NCI-H1694 (cell line): ENCODE measurements at regions not wholly inside any gene's neighbourhood (a gene's known extent, or its start where the extent isn't known, plus 50 kb on each side); places are given as distances from the start of the nearest gene placed in this dataset.

Source experiments
- DNase-seq: peaks from one replicate; lab custom pipeline; 2025; lab: John Stamatoyannopoulos, UW

DNA sequence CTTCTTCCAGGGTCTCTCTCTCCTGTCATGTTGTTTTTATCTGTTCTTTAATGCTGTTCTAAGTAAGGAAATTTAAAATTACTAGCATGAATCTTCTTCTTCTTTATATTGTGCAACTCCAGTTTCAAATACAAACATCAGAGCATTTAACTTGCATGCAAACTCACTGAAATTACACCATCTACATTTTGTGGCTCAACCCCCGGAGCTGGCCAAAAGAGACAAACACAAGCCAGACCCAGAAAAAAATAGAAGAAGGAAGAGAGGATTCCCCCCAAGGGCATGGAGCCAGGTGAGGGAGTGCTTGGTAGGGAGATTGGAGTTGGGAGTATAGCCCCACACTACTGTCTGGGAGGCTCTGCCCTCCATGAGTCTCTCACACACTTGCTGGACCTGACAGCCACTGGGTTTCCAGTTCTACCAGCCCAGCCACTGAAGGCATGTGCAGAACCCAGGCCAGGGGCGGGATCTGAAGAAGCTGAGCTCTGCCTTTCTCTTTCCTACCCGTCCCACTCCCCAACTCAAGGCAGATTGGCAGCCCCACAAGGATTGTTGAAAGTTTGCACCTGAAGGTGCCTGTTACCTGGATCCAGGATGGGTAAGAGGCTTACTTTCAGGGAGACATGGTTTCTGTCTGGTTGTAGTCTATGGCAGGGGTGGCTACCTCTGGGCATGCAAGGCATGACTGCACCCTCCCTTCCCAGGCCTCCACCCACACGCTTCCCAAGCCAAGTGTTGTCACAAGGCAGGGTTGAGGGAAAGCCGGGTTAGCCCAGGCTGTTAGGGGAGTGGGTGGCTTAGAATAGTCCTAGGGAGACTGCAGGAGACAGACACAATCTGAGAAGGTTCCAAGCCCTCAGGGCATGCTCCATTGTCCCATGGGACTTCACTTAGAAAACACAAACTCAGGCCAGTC lies 297.2 kb downstream of the TGFB2 start:
- no peak for DNase-seq

DNA sequence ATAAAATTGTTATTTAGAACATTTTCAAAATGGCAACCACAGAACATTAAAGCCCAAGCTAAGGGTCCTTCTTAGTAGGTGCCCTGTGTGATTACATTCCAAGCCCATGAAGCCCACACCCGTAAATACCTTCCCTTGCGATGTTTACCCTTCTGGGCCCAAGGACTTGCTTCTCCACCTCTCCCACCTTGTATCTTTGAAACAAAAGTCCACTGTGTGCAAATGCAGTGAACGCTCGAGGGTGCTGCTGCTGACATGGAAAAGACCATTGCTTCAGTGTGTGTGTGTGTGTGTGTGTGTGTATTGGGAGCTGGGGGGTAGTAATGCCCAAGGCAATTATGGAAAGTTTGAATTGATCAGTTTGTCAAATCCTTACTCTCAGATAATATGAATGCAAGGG lies 298.1 kb downstream of the TGFB2 start:
- DNase-seq = no peak

DNA sequence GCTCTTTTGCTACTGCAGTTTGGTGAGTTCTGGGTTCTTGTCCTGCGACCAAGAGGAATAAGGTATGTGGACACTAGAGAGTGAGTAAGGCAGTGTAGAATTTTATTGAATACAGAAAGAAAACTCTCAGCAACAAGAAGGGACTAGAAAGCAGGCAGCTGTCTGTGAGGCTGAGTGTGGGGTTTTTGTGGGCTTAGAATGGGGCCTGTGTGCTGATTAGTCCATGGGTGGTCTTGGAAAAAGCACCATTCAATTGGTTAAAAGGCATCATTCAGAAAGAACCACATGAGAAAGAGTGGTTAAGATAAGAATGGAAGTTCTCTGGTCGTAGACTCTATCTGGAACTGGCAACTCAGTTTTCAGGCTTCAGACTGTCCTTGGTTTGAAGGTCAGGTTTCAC lies 298.8 kb downstream of the TGFB2 start:
- no peak for DNase-seq

DNA sequence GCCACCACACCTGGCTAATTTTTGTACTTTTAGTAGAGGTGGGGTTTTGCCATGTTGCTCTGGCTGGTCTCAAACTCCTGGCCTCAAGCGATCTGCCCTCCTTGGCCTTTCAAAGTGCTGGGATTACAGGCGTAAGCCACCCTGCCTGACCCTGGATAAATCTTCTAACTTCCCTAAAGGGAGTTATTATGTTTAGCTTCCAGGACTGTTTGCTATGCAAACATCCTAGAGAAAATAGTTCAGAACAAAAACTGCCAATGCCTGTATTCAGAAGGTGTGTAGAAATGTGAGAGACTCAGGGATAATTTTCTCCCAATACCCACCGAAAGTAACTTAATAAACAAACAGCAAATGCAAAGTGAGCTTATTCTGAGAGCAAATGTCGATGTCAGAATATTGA lies 301.2 kb downstream of the TGFB2 start:
- no peak for DNase-seq

DNA sequence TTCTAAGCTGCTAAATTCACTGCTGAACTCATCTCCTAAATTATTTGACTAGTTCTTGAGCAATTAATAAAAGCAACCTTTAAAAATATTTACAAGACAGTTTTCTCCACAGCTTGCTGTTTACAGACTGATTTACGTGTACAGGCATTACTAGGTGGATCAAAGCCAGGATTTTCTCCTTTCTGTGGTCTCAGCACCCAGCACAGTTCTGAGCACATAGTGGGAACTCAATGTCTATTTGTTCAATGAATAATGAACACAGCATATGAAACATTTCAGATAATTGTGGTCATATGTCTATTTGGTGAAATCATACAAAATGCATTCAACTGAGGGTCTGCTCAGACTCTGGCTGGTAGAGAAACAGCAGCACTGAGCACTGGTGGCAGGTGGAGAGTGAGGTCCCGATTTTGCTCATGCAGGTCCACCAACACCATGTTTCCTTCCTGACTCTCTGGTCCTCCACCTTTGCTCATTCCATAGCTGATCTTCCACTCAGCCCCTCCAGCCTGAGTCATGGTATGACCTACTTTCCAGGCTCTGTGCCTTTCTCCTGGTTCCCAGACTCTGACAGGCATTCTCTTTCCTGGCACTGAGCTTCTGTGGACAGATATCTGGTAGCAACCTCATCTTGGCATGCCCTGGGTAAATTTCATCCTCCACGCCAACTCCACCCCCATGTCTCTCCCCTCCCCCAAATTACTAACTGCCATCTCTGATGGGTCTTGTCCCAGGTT lies 311.3 kb downstream of the TGFB2 start:
- DNase-seq = no peak

DNA sequence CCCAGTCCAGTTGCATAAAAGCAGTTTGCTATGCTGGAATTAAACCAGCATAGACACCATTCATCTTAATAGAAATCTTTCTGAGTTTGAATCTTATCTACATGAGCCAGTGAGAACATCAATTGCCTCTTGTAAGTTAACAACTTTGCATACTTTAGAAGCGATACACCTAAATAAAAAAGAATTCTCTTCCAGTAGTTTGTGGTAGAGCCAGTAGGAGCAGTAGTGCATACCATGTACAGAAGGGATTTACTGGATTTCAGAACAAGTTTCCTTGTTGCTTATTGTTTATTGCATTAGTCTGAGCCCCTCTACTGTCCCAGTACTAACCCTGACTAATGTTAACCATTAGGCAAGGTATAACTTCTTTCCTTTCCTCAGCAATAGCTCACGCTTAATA lies 313.1 kb downstream of the TGFB2 start:
- DNase-seq = no peak

DNA sequence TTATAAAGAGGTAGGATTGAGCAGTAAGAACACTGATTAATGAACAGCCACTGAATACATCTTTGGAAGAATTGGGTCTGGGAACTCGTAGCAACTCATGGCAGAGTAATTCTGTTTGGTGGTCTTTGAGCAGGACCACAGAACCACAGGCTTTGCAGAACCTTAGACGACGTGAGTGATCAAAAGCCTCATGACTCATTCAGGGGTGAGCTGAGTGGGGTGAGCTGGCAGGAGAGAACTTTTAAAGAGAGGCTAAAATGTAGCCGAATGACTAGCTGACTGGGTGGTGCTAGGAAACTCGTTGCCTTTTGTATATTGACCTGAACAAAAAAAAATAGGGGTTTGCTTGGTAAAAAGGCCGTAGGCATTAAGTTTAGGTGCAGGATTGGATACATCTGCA lies 313.8 kb downstream of the TGFB2 start:
- DNase-seq = no peak

DNA sequence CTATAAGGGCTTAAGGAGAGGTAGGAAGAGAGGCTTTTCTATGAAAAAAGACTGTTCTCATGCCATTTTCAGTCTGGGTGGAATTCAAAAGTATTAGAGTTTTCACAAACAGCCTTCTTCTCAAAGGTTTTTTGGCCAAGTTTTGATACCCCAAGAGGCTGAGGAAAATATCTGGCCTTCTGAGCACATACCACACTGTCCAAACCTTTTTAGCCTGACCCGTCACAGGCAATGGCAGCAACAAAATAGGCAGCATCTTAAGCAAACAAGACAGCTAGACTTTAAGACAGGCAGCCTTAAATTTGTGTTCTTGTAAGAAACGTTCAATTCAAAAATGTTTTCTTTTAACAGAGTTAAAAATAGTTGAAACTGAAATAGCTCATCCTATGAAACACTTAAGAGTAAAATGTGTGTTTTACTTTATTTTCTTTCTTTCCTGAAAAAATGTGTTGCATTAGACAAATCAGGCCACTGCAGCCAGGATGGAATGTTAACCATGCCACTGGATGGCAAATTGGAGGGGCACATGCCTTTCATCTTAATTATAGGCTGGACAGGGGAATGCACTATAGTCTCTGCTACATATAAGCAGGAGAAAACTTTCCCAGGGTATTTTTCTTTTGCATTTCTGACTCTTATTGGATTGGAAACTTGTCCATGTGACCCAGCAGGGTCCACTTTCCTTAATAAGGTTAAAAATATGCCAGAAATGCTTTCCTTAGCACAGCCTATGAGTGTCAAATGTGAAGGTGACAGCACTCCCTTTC lies 315.0 kb downstream of the TGFB2 start:
- no peak for DNase-seq

DNA sequence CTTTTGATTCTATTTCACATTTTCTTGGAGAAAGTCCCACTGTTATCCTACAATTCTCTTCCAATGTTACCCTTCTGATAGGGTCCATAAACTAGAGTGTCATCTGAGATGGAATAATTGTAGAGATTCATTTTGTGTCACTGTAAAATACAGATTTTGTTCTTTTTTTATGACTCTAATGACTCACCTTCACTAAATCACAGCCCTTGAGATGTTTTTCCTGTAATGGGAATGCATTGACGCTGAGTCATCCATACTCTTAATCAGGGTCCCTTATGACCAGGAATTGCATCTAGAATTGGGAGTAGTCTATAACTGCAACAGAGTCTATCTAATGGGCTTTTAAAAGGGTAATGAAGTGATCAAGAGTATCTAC lies 315.5 kb downstream of the TGFB2 start:
- DNase-seq = no peak

DNA sequence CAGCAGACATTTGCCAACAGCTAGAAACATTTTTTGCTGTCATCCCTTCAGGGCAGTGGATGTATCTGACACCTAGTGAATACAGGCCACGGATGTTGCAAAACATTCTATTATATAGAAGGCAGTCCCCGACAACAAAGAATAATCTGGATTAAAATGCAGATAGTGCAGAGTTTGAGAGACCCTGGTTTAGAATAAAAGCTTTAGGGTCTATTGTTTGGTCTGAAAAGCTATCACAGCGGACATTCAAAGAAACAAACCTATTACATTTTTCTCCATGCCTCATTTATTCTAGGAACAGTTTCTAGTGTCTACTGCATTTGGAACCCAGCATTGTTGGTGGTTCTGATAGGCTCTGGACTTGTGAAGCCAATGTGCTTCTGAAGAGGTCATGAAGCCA lies 316.3 kb downstream of the TGFB2 start:
- DNase-seq = no peak

DNA sequence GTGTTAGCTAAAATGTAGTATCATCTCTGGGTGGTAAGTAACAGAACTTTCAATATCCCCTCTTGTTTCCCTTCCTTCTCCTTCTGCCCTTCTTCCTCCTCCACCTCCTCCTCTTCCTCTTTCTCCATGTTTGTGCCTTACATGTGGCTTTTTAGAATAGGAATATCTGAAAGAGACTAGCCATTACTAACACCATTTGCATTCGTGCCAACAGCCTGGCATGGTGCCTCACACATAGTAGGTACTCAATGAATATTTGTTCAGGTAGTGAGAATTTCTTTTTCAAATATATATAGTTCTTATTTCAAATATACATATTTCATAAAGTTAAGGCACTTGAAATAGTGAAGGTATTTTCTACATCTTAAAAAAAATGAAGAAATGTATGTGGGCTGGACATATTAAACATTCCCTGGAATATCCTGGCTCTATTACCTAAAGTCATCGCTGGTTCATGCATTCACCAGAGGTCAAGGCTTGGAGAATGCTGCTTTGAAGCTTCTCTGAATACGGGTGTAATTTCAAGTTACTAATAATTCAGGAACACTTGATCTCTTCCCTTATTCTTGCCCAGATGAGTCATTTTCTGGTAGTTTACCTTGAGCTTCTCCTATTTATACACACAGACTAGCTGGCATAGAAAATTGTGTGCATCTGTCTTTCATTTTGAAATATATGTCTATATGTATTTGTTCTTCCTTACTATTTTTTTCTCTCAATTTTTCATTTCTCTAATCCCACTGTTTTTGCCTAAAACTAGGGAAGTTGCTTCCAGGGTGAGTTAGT lies 319.4 kb downstream of the TGFB2 start:
- no peak for DNase-seq

DNA sequence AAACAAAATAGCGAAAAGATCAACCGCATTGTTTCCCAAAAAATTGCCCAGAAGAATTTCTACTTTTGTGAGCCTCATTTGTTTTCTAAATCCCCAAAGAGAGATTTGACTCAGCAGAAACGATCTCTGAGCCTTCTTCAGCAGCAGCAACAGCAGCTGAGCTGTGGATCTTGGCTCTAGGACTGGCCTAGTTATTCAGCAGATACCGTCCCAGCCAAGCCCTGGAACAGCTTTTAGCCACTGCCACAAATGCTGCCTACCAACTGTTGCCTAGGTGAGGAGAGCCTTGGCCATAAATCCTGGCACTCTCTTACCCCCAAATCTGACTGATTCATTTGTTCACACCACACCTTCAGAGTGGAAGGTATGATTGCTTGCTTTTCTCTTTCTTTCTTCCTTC lies 320.1 kb downstream of the TGFB2 start:
- no peak for DNase-seq

DNA sequence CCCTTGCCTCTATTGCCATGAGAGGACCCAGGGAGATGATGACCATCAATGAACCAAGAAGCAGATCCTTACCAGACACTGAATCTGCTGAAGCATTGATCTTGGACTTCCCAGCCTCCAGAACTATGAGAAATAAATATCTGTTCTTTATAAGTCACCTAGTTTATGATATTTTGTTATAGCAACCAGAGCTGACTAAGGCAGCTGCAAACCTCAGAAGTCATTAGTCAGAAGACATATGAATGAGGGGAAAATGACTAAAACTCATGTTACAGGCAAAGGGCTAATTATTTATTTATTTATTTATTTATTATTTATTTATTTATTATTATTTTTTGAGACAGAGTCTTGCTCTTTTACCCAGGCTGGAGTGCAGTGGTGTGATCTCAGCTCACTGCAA lies 321.1 kb downstream of the TGFB2 start:
- no peak for DNase-seq

DNA sequence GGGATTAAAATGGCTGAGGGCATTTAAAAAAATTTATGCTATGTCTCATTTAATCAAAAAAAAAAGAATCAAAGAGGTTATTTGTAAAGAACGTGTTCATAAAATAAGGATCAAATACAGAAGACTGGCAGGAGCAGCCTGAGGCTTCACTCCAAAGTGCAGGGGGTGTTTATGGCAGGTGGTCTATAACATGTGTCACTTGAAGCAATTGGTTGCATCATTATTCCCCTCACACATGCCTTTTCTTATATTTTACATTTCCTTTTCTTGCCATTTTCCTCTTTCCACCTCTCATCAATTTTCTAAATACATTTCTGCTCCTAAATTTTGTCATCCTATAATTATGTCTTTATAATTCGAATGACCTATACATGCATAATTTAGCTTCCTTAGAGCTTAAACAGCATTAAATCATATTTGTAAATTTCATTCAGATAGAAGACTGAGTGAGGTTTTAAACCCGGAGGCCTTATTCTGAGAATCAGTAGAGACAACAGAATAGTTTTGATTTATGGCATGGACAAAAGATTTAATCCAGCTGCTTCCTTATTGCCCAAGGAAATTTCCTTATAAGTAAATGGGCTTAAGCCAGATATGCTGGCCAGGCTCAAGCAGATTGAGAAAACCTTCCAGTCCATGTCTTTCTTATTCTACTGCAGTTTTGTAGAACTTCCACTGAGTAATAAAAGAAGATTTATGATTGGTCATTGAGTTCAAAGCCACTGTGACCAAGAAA lies 322.8 kb downstream of the TGFB2 start:
- no peak for DNase-seq

DNA sequence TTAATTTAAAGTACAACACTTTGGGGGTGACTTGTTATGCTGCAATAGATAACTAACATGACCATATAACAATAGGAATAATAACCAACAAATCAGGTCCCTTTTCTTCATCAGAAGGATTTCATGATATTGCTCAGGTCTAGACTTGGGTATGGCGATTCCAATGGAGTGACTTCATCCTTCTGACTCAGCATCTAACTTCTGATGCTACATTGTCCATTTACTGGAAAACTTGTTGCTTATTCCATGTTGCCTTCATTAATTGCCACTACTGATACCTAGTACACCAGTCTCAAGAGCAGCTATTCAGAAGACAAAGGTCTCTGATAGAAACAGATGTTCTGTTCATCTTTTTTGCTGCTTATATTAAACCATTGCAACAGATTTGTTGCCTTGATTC lies 324.3 kb downstream of the TGFB2 start:
- no peak for DNase-seq

DNA sequence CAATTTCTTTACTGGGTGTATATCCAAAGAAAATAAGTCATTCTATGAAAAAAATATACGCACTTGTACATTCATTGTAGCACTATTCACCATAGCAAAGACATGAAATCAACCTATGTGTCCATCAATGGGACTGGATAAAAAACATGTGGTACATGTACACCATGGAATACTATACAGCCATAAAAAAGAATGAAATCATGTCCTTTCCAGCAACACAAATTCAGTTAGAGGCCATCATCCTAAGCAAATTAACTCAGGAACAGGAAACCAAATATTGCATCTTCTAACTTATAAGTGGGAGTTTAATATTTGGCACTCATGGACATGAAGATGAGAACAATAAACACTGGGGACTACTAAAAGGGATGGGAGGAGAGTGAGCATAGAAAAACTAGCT lies 325.7 kb downstream of the TGFB2 start:
- DNase-seq = no peak

DNA sequence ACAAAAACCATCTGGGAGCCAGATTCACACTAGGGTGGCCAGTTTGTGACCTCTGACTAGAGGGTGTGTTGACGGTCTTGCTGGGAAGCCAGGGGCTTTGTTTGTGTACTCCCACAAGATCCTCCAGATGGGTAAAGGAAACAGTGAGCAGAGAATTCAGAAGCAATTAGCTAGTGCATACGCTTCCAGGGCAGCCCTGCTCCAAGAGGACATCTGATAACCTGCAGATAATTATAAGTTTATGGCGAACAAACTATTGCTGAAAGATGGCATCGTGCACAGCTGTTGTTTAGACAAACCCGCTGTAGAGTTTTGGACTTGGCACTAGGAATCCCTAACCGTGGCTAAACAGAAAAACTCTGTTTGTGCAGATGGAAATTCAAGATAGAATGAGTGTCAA lies 326.4 kb downstream of the TGFB2 start:
- peak; percentile 57 for DNase-seq

DNA sequence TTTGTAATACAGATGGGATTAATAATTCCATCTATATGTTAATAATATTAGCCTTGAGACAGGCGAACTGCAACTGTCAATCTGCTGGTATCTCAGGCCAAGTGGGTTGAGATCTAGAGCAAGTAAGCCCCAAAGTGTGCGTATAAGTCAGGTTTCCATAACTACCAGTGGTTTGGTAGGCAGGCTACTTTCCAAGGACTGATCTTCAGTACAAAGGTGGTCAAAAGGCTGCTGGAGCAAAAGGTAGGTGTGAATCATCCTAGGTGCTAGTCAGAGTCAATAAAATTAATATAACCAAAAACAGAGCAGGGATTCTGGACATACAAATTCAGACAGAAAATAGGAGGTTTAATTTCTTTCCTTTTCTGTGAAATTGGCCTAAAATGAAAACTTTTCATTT lies 328.0 kb downstream of the TGFB2 start:
- no peak for DNase-seq

DNA sequence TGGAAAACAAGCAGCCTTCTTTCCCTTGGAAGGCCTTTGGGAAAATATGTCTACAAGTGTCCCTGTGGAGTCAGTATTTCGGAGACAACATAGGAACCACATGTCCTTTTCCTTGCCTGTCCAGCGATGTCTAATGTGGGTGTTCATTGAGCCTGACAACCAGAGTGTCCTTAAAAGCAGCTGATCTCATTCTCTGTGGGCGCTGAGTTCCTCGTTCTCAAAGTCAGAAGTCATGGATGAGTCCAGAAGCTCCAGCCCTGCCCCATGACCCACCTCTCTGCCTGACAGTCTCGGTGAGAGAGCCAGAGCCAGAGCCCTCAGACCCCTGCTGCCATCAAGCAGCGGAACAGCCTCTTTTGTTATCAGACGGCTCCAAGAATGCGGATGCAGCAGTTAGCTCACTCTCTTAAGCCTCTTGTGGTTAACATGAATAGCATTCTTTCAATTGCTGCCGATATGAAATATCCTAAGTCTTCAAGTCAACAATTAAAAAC lies 329.2 kb downstream of the TGFB2 start:
- no peak for DNase-seq

DNA sequence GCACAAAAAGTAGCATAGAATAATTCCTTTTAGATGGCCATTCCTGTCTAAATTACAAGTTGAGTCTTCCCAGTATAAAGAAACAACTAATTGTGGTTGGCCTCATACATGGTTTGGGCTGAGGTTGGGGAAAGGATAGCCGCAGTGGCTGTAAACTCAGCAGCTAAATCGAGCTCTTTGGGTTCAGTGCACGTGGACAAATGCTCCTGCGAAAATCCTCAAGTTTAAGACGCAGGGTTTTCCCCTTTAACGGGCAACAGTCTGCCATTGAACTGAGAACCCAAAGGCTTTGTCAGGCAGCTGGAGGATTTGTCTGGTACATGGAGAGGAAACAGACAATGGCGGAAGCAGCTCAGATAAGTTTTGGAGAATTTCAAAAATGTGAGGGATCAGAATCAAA lies 331.9 kb downstream of the TGFB2 start:
- no peak for DNase-seq

DNA sequence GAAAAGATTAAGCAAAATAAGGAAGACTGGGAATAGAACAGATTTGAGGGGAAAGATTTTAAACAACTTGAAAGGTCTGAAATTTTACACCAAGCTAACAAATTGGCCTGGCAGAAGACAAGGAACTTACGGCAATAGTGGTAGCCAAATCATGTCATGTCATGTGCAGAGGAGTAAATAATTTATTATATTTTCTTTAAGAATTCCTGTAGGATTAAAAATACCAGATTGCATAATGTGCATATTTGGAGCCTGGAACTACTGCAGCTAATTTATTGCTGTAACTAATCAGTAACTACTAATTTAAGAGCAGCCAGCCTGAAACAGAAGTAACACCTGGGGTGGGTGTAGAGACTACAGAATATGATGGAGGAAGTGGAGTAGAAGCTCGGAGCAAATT lies 334.3 kb downstream of the TGFB2 start:
- DNase-seq = no peak
